NCI-H187 treated with DMSO at 0.1 percent for 48 hours (cell line): ENCODE measurements at regions not wholly inside any gene's neighbourhood (a gene's known extent, or its start where the extent isn't known, plus 50 kb on each side); places are given as distances from the start of the nearest gene placed in this dataset.
"Not testable (repeated sequence)": the region's sequence is repeated elsewhere in the genome, so short reads cannot be mapped to it uniquely, and the experiment has no call there.

Experiments used
- DNase-seq: peaks from one replicate; lab custom pipeline; 2025; lab: John Stamatoyannopoulos, UW

DNA sequence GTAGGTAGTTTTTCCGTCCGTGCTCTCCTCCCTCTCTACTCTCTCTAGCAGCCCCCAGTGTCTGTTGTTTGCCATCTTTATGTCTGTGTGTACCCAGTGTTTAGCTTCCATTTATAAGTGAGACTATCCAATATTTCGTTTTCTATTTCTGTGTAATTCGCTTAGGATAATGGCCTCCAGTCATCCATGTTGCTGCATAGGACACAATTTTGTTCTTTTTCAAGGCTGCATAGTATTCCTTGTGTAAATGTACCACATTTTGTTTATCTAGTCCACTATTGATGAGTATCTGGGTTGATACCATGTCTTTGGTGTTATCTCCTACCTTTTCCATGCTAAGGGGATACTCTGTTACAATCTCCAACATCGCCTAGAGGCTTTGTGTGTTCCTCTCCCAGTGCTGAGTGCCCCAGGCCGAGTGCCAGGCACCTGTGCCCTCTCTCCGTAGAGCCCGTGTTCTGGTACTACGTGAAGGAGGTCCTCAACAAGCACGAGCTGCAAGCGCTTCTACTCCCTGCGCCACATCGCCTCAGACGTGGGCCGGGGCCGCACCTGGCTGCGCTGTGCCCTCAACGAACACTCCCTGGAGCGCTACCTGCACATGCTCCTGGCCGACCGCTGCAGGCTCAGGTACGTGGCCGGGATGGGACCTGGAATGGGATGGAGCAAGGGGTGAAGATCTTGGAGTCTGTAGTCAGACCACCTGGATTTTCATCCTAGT lies 51.0 kb downstream of the NPIPB11 start:
- not testable (repeated sequence) for DNase-seq

DNA sequence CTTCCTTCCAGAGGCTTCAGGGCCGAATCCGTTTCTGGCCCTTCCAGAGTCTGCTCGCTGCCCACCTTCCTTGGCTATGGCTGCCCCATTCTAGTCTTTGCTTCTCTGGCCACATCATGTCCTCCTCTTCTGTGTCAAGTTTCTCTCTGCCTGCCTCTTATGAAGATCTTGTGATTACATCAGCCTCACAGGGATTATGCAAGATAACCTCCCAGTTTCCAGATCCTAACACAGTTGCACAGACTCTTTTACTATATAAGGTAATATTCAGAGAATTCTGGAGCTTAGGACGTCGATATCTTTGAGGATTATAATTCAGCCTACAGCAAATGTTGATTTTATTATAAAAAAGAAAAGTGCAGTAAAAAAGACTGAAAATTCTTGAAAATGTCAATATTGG lies 52.1 kb downstream of the NPIPB11 start:
- DNase-seq: not testable (repeated sequence)

DNA sequence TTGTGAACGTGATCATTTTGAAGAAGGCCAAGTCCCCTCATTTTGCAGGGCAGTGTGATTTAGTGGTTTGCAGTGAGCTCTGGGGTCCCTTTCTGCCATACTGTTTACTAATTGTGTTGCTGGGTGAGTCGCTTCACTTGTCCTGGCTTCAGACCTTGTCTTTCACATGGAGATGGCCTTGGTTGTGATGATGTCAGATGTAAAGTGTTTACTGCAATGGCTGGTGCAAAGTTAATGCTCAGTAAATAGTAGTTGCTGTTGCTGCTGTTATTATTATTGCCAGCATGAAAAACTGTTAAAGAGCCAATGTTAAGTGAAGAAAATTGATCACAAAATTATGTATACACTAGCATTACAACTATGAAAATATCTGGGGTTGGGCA lies 53.9 kb downstream of the NPIPB11 start:
- DNase-seq: not testable (repeated sequence)

- not testable (repeated sequence) for DNase-seq
Observed at GRCh38 chr16:29351970-29352616, 54.4 kb downstream of the NPIPB11 start.

DNA sequence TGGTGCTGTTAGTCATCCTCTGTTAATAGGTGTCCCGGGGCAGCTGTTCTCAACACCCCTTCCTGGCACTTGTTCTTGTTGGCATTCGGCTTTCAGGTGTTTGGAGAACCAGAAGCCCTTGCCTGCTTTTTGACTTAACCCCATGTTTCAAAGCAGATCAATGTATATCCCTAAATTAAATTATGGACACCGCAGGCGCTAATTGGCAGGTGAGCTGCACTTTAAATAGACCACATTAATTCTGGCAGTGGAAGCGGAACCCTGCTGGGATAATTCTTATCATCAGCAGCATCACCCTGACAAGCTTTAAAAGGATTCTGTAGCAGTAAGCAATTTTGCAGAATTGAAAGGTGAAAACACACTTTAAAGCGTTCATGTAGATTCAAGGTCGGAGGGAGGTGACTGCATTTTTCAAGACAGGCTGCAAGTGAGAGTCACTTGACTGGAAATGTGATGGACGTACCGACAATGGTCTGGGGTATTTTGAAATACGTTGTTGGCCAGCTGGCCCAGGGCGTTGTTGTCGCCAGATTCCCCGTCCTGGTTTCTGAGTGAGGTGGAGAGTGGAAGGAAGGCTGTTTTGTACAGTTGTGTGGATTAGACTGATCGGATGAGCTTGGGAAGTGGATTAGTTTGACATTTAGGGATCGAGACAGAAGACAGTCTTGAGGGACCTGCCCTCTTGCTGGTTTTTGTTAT lies 55.1 kb downstream of the NPIPB11 start:
- DNase-seq: not testable (repeated sequence)

GRCh38 chr16:29349966-29350365 lies 56.5 kb downstream of the NPIPB11 start:
- not testable (repeated sequence) for DNase-seq

DNA sequence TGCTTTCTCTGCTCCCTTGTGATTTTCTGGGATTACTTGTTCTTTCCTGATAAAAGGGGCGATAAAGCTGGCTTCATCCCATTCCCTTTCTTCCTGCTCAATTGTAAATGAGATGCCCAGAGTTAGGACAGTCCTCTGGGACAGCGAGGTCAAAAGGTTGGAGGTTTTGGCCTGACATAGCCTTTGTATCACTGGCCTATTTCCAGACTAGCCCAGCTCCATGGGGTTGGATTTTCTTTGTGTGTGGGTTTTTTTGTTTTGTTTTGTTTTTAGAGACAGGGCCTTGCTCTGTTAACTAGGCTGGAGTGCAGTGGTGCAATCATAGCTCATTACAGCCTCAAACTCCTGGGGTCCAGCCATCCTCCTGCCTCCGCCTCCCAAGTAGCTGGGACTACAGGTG lies 57.8 kb downstream of the NPIPB11 start:
- not testable (repeated sequence) for DNase-seq

GRCh38 chr16:29348123-29348690 lies 58.3 kb downstream of the NPIPB11 start:
- DNase-seq: not testable (repeated sequence)

GRCh38 chr16:29346796-29347580 lies 59.5 kb downstream of the NPIPB11 start:
- DNase-seq: not testable (repeated sequence)

- DNase-seq: not testable (repeated sequence)
Observed at GRCh38 chr16:29346203-29346602, 60.3 kb downstream of the NPIPB11 start.

- DNase-seq: not testable (repeated sequence)
Observed at GRCh38 chr16:29342937-29343336, 63.6 kb downstream of the NPIPB11 start.

DNA sequence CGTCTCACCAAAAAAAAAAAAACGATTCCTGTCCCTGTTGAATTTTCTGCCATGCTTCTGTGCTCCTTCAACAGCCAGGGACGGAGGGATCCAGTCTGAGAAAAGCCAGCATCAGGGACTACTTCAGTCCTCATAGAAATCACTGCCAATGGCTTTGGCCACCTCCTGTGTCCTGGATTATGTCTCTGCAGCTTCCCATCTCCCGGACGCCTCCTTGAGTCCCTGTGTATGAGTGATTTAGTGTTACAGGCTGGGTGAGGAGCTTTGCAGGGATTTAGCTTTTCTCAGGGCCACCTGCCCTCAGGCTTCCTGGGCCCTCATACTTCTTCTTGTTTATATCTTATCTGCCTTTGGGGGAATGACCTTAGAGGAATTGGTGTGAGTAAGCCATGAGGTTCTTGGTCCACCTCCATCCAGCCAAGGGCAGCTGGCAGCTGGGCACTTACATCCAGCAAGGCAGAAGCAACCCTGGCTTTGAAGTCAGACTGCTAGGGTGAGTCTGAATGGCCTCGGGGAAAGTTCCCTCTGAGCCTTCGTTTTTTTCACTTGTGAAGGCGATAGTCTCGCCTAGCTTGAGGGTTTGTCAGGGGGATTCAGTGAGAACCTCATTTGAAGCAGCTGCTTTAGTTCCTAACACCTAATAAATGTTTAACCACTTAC lies 65.6 kb downstream of the NPIPB11 start:
- not testable (repeated sequence) for DNase-seq

GRCh38 chr16:29340235-29340634 lies 66.3 kb downstream of the NPIPB11 start:
- DNase-seq: not testable (repeated sequence)

- DNase-seq: not testable (repeated sequence)
Observed at GRCh38 chr16:29338821-29339700, 67.5 kb downstream of the NPIPB11 start.

DNA sequence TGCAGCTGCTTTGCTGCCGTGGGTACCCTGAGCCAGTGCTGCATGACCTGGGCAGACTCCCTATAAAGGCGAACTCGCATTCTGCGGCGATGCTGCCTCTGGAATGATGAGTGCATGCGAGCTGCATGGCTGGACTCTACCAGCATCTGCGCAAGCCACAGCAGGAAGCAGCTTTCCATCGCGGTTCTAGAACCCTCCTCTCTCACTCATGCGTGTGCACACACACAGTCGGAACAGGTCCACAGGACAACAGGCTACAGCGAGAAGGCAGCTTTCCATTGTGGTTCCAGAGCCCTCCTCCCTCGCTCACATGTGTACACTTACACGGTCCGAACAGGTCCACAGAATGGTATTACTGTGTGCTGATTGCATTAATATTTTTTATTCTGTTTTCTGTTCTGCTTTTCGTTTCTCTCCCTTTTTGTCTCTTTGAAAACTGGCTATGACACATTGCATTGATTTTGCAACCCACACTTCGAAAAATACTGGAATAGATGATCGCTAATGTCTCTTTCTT lies 69.1 kb downstream of the NPIPB11 start:
- DNase-seq: not testable (repeated sequence)

GRCh38 chr16:29335549-29335846 lies 71.0 kb downstream of the NPIPB11 start:
- not testable (repeated sequence) for DNase-seq

GRCh38 chr16:29334776-29335548 lies 71.5 kb downstream of the NPIPB11 start:
- not testable (repeated sequence) for DNase-seq

GRCh38 chr16:29333492-29334097 lies 72.9 kb downstream of the NPIPB11 start:
- not testable (repeated sequence) for DNase-seq

DNA sequence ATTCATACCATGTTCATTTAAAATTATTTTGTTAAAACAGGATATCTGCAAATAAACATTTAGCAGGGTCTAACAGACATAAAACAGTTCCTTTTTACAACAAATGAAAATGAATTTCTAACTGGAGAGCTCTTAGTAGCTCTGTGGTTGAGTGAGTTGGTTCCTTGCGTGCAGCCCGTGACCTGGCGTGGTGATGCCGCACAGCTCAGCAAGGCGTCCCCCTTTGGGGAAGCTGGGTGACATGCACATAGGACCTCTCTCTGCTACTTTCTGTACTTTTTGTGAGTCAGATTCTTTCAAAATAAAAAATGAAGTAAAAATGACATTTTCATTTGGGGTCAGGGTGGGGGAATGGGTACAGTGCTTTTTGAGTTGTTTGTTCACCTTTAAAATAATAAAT lies 75.9 kb downstream of the NPIPB11 start:
- DNase-seq: not testable (repeated sequence)
